Right lobe of liver (tissue), 4 donors: ENCODE measurements at regions not wholly inside any gene's neighbourhood (a gene's known extent, or its start where the extent isn't known, plus 50 kb on each side); places are given as distances from the start of the nearest gene placed in this dataset.

Source experiments
- POLR2A ChIP-seq: fragments of 450-650 bp; IDR thresholded peaks from one replicate; pipeline ENCODE4 v1.6.1; 2017; ENCODE audit warnings: antibody characterized with exemption, mild to moderate bottlenecking
- TF ChIP-seq, protein P1 (sequence below), 4 donors: fragments of 200-600 bp in 3 of 4; fragments of 450-650 bp in 1 of 4; IDR thresholded peaks; one replicate each; pipeline versions ENCODE4 v1.5.1 to v1.8.0; 2016 to 2022; ENCODE audit warnings: antibody characterized with exemption in 4 of 4, mild to moderate bottlenecking in 2 of 4
- donor health status: DM: no; HTN: no; CAD: no.
- donor health status: DM: no; HTN: no; CAD: no.
- donor health status: DM: no; HTN: yes; CAD: no.

DNA sequence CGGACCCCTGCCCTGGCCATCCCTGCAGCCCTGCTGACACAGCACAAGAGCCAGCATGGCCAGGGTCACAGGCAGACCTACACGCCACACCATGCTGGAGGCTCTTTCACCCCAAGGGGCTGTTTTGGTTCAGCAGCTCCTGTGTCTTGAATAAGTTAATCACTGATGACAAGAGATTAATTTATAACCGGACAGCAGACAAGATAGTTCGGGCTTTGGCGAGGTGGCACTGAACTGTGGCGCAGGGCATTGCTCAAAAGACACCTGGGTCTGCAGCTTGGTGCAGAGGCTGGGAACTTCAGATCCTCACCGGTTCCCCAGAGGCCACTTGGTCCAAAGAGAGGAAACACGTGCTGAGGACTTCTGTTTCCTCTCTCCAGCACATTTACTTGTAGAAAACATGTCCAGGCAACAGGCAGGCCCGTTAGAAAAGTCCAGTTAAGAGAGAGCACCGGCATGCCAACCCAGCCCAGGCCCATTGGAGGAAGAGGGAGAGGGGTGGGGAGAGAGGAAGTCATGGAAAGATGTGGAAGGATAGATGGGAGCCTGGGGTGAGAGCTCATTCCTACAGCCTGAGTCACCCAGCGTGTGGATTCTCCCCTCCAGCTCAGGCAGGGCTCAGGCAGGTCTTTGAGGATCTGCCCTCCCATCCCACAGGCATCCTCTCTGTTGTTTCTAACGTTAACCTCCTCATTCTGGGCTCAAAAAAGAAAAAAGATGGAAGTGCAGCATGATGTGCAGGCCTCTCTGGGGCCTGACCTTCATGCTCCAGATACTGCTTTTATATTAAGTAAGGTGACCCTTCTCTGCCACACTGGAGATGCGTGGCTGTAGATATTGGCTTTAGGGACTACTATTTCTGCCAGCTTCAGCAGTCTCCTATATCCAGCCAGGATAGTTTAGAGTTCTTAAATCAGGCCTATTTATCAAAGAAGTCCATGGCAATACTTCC is 80.0 kb upstream of the HNF1B start:
- TF ChIP-seq, protein P1, sequence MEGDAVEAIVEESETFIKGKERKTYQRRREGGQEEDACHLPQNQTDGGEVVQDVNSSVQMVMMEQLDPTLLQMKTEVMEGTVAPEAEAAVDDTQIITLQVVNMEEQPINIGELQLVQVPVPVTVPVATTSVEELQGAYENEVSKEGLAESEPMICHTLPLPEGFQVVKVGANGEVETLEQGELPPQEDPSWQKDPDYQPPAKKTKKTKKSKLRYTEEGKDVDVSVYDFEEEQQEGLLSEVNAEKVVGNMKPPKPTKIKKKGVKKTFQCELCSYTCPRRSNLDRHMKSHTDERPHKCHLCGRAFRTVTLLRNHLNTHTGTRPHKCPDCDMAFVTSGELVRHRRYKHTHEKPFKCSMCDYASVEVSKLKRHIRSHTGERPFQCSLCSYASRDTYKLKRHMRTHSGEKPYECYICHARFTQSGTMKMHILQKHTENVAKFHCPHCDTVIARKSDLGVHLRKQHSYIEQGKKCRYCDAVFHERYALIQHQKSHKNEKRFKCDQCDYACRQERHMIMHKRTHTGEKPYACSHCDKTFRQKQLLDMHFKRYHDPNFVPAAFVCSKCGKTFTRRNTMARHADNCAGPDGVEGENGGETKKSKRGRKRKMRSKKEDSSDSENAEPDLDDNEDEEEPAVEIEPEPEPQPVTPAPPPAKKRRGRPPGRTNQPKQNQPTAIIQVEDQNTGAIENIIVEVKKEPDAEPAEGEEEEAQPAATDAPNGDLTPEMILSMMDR (IDR thresholded peaks at IDR 0.05): no peak
- no peak for TF ChIP-seq POLR2A
